Right lobe of liver (tissue), 6 donors: ENCODE measurements at regions not wholly inside any gene's neighbourhood (a gene's known extent, or its start where the extent isn't known, plus 50 kb on each side); places are given as distances from the start of the nearest gene placed in this dataset.

Experiments used
- ATAC-seq, 4 donors: fragments of 200-7000 bp; cut with Tn5 transposase; one replicate each; pipeline ENCODE4 v1.9.1; 2020; ENCODE audit warnings: mild to moderate bottlenecking in 4 of 4, moderate library complexity in 4 of 4
- DNase-seq, 3 donors: peaks; one replicate each; pipeline ENCODE4 v3.0.0-alpha.2; 2020
- H3K27ac ChIP-seq, 3 donors: fragments of 200-600 bp; one replicate each; pipeline ENCODE4 v1.8.0; 2022
- H3K27me3 ChIP-seq, 2 donors: fragments of 200-600 bp; one replicate each; pipeline ENCODE4 v1.8.0; 2022
- H3K36me3 ChIP-seq, 4 donors: fragments of 200-600 bp; sonication (generic) in 1 of 4; one replicate each; pipeline versions ENCODE4 v1.5.1 to v1.8.0; 2017 to 2022; ENCODE audit warnings: control low read depth in 1 of 4
- H3K4me1 ChIP-seq, 4 donors: fragments of 200-600 bp; sonication (generic) in 1 of 4; one replicate each; pipeline versions ENCODE4 v1.5.1 to v1.8.0; 2017 to 2022; ENCODE audit warnings: control low read depth in 1 of 4
- H3K4me3 ChIP-seq, 3 donors: fragments of 200-600 bp; one replicate each; pipeline ENCODE4 v1.8.0; 2022
- H3K9me3 ChIP-seq, 4 donors: fragments of 200-600 bp; sonication (generic) in 1 of 4; one replicate each; pipeline versions ENCODE4 v1.5.1 to v1.8.0; 2017 to 2022; ENCODE audit warnings: control low read depth in 1 of 4
- POLR2A ChIP-seq: fragments of 450-650 bp; IDR thresholded peaks from one replicate; pipeline ENCODE4 v1.6.1; 2017; ENCODE audit warnings: antibody characterized with exemption, mild to moderate bottlenecking
- WGBS: methylation state at CpG from one replicate; pipeline ENCODE4 v1.1.6; 2018; ENCODE audit warnings: low coverage, low lambda C conversion rate; ENCODE audit not compliant: insufficient coverage; ENCODE audit errors: missing lambda C conversion rate; 5-methylcytosine and 5-hydroxymethylcytosine counted together
- intact Hi-C, 2 donors: fragments of 100-400 bp; cut with DNase I; formaldehyde crosslinking; loops; one replicate each; pipeline versions ENCODE4 v1.11.2 to v1.14.1; 2022
- TF ChIP-seq, protein P1 (sequence below), 4 donors: fragments of 200-600 bp in 3 of 4; fragments of 450-650 bp in 1 of 4; IDR thresholded peaks; one replicate each; pipeline versions ENCODE4 v1.5.1 to v1.8.0; 2016 to 2022; ENCODE audit warnings: antibody characterized with exemption in 4 of 4, mild to moderate bottlenecking in 2 of 4
- donor health status: DM: no; HTN: yes; CAD: no.
- donor health status: DM: no; HTN: no; CAD: no.
- donor health status: DM: no; HTN: no; CAD: no.
- donor health status: DM: no; HTN: yes; CAD: no.
- donor health status: DM: no; HTN: yes; CAD: no.

DNA sequence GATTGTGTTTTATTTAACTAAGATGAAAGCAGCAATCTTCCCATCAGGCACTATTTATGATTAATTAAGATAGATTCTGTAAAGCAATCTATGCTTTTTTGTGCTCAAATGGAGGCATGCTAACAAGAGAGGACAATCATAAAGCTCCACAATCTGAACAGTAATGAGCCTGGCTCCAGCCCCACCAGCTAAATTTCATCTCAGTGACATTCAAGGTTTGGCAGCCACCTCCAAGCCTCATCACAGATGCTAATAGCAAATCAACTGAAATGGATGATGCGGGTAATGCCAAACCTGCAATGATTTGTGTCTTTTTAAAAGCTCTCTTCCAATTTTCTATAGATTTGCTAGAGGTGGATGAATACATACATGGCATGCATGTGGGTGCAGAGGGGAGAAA is 456.6 kb downstream of the TDRD15 start:
- 82% methylated on average over 1 of the region's 1 CpG for WGBS
- DNase-seq (no peak), ATAC-seq (no peak)
- H3K9me3 ChIP-seq = no peaks in the 10 kb centered on the region
- H3K27me3 ChIP-seq = no peaks in the 10 kb centered on the region
- intact Hi-C loops = no loop called here
- no peaks in the 10 kb centered on the region for H3K36me3 ChIP-seq
- H3K4me3 ChIP-seq = no peak overlapping the region
- no peak overlapping the region for H3K27ac ChIP-seq
- no peak for TF ChIP-seq POLR2A
- TF ChIP-seq, protein P1, sequence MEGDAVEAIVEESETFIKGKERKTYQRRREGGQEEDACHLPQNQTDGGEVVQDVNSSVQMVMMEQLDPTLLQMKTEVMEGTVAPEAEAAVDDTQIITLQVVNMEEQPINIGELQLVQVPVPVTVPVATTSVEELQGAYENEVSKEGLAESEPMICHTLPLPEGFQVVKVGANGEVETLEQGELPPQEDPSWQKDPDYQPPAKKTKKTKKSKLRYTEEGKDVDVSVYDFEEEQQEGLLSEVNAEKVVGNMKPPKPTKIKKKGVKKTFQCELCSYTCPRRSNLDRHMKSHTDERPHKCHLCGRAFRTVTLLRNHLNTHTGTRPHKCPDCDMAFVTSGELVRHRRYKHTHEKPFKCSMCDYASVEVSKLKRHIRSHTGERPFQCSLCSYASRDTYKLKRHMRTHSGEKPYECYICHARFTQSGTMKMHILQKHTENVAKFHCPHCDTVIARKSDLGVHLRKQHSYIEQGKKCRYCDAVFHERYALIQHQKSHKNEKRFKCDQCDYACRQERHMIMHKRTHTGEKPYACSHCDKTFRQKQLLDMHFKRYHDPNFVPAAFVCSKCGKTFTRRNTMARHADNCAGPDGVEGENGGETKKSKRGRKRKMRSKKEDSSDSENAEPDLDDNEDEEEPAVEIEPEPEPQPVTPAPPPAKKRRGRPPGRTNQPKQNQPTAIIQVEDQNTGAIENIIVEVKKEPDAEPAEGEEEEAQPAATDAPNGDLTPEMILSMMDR (IDR thresholded peaks at IDR 0.05) = no peak
- no peaks in the 10 kb centered on the region for H3K4me1 ChIP-seq

DNA sequence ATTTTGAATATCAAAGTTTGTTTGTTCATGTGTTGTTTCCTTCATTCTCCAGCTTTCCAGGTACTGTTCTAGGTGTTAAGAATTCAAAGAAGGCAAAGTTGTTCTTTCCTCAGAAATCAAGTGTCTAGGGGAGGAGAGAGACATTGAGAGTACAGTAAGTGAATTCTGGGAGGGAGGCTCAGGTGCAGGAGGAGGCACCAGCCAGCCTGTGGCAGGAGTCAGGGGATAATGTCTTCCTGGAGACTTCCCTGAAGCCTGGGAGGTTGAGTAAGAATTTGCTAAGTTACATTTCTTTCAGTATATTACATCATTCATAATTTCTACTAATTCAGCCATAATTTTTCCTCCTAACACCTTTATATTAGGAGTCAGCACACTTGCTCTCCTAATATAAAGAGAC is 462.1 kb downstream of the TDRD15 start:
- intact Hi-C loops = no loop called here
- Histone ChIP-seq H3K27me3 (no peaks in the 10 kb centered on the region), H3K4me3 (no peak overlapping the region), H3K4me1 (no peaks in the 10 kb centered on the region), H3K27ac (no peak overlapping the region), H3K36me3 (no peaks in the 10 kb centered on the region), H3K9me3 (no peaks in the 10 kb centered on the region)
- ATAC-seq = no peak
- no peak for DNase-seq
- TF ChIP-seq, protein P1 (IDR thresholded peaks at IDR 0.05) = no peak

DNA sequence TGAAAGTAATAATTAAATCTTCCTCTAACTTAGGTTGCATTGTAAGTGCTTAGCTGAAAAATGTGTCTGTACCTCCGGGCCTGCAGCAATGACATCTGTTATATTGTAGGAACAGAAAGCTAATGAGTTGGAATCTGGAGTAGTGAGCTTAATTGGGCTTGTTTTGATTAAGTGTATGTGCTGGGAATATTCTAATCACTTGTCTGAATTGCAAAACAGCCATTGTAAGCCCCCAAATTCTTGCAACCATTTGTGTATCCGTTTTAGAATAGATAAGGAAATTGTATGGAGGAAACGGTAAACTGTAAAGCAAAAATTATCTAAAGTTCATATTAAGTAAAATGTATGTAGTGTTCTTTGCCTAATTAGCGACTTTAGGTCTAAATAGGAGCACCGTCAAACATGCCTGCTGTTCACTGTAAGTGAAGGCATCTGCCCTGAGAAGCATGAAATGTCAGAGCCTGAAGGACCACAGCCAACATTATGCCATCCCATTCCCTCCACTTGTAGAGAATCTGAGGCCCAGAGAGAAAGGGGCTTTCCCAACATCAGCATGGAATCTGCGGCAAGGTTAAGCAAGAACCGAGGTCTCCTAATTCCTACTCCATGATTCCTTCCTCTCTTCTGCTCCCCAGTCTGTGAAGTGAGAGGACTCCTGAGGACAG is 466.4 kb downstream of the TDRD15 start:
- intact Hi-C loops = no loop called here

DNA sequence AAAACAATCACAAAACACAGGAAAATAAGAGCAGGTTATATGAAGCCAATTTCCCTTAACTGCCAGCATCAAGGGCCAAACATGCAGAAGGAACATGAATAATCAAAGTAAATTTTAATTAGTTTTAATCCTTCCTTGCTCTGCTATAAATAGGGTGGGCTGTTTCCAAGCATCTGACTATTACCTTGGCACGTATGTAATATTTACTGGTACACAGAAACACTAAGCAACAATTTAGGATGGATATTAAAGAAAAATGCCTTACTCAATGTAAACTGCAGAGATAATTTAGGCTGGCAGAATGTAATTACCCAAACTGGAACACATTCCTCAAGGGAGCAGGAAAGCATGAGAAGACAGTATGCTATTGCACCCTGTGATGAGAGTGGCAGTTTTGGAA is 468.2 kb downstream of the TDRD15 start:
- no peak for TF ChIP-seq POLR2A
- TF ChIP-seq, protein P1 (IDR thresholded peaks at IDR 0.05) = no peak
- intact Hi-C loops = no loop called here
- 68% methylated on average over 1 of the region's 1 CpG for WGBS
- ATAC-seq = no peak
- no peak overlapping the region for H3K27ac ChIP-seq
- DNase-seq = no peak
- no peaks in the 10 kb centered on the region for H3K4me1 ChIP-seq
- no peak overlapping the region for H3K4me3 ChIP-seq
- H3K27me3 ChIP-seq = no peaks in the 10 kb centered on the region
- H3K36me3 ChIP-seq = no peaks in the 10 kb centered on the region
- H3K9me3 ChIP-seq = no peaks in the 10 kb centered on the region

More for the DNA sequence above, 466.4 kb downstream of the TDRD15 start:
- Histone ChIP-seq H3K9me3 (no peaks in the 10 kb centered on the region), H3K27ac (no peak overlapping the region), H3K4me1 (no peaks in the 10 kb centered on the region), H3K4me3 (no peak overlapping the region), H3K36me3 (no peaks in the 10 kb centered on the region), H3K27me3 (no peaks in the 10 kb centered on the region)
- ATAC-seq (no peak), DNase-seq (no peak)
- WGBS = 58% methylated on average over 5 of the region's 7 CpGs
- TF ChIP-seq, protein P1 (IDR thresholded peaks at IDR 0.05) = no peak
- TF ChIP-seq POLR2A = no peak

DNA sequence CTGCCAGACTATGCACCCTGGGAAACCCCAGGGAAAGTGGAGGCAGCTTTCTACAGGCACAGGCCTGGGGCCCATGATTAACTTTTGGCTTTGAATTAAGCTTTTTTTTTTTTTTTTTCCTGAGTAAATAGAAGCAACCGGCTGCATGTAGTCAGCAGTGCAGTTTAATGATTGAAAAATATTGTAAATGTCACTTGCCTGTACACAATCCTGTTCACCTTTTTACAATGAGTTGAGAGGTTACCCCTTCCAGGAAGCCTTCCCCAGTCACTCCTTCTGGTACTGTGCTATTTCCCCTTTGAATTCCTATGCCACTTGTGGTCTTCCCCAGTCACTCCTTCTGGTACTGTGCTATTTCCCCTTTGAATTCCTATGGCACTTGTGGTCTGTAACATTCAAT is 475.6 kb downstream of the TDRD15 start:
- Histone ChIP-seq H3K27ac (no peak overlapping the region), H3K27me3 (no peaks in the 10 kb centered on the region), H3K4me3 (no peak overlapping the region), H3K9me3 (no peaks in the 10 kb centered on the region), H3K36me3 (no peaks in the 10 kb centered on the region), H3K4me1 (peaks cover 0 to 15% (median 0%) of the 10 kb centered on the region in 4 donors)
- 22% methylated on average over 1 of the region's 1 CpG for WGBS
- ATAC-seq (peak; percentile 76 to 91 (median 86)), DNase-seq (peak in 1 of 3 donors; percentile 26)
- no peak for TF ChIP-seq POLR2A
- TF ChIP-seq, protein P1 (IDR thresholded peaks at IDR 0.05) = no peak
- intact Hi-C loops = no loop called here
